ENCODE measurements at regions not wholly inside any gene's neighbourhood (a gene's known extent, or its start where the extent isn't known, plus 50 kb on each side); places are given as distances from the start of the nearest gene placed in this dataset.

DNA sequence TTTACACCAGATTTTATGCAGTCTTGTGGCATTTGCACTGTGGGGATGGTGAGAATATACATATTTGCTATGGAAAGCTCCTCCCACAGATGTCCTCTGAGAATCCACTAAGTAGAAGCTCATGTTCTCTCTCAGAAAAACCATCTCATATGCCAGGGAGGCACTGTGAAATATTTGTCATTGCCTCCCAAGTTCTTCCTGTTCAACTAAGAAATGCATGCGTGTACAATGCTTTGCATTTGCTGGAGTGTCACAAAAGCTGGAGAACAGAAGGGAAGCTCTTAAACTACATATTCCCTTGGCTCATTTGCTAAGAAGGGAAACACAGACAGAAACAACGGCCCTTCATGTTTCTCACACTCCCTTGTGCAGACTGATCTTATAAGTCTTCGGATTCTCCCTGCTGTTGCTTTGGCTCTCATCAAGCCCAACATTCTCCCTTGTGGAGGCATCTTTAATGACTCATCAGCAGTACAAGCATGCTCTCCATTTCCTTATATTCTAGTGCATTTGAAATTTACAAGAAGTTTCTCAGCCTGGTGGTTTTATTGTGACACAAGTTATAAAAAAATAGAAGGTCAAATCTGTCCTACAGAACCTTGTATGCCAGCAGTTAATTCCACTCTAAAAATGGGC is 220.6 kb downstream of the TRIM36 start:
- Histone ChIP-seq H3K9ac (ENCODE audit: low read length) (no peak overlapping the region), H3K4me1 (ENCODE audit: low read length) (peaks cover 21% of the 10 kb centered on the region), H3K4me3 (ENCODE audit: low read length) (no peak overlapping the region), H3K4me2 (ENCODE audit: low read depth, low read length, poor library complexity, severe bottlenecking) (no peak overlapping the region), H3K9me2 (replicated peaks; ENCODE audit: insufficient read depth, low read length) (no peaks in the 10 kb centered on the region), H3K27me3 (ENCODE audit: low read length) (no peaks in the 10 kb centered on the region), H2AFZ (ENCODE audit: low read length) (no peak overlapping the region), H3K36me3 (ENCODE audit: insufficient read depth, low read length) (no peaks in the 10 kb centered on the region), H4K20me1 (ENCODE audit: insufficient read depth, low read depth, low read length) (no peaks in the 10 kb centered on the region), H3K9me3 (ENCODE audit: low read length) (no peaks in the 10 kb centered on the region), H3K27ac (ENCODE audit: low read length) (no peak overlapping the region), H3K79me2 (ENCODE audit: low read length) (no peaks in the 10 kb centered on the region)
- no peak for DNase-seq

DNA sequence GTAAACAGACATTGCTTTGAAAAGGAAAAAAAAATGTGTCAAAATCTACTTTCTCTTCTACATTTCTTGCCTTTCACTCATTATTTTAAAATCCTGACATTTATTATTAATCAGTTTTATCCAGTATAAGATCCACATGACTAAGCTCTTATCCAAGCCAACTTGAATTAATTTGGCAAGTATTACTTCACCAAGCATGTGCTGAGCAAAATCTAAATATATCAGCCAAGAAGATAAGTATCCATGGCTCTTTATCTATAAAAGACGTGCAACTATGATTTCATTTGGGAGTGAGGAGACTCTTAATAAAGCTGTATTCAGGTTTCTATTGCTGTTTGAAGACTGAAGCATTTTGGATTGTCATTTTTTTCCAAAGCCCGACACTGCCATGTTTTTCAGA is 221.3 kb downstream of the TRIM36 start:
- no peaks in the 10 kb centered on the region for H3K9me2 ChIP-seq (replicated peaks; ENCODE audit: insufficient read depth, low read length)
- DNase-seq = no peak
- peaks cover 14% of the 10 kb centered on the region for H3K4me1 ChIP-seq (ENCODE audit: low read length)
- no peak overlapping the region for H3K4me2 ChIP-seq (ENCODE audit: low read depth, low read length, poor library complexity, severe bottlenecking)
- H3K27ac ChIP-seq (ENCODE audit: low read length) = no peak overlapping the region
- no peaks in the 10 kb centered on the region for H3K36me3 ChIP-seq (ENCODE audit: insufficient read depth, low read length)
- H3K79me2 ChIP-seq (ENCODE audit: low read length) = no peaks in the 10 kb centered on the region
- H3K9me3 ChIP-seq (ENCODE audit: low read length) = no peaks in the 10 kb centered on the region
- no peak overlapping the region for H3K9ac ChIP-seq (ENCODE audit: low read length)
- no peaks in the 10 kb centered on the region for H3K27me3 ChIP-seq (ENCODE audit: low read length)
- H2AFZ ChIP-seq (ENCODE audit: low read length) = no peak overlapping the region
- no peaks in the 10 kb centered on the region for H4K20me1 ChIP-seq (ENCODE audit: insufficient read depth, low read depth, low read length)
- no peak overlapping the region for H3K4me3 ChIP-seq (ENCODE audit: low read length)

DNA sequence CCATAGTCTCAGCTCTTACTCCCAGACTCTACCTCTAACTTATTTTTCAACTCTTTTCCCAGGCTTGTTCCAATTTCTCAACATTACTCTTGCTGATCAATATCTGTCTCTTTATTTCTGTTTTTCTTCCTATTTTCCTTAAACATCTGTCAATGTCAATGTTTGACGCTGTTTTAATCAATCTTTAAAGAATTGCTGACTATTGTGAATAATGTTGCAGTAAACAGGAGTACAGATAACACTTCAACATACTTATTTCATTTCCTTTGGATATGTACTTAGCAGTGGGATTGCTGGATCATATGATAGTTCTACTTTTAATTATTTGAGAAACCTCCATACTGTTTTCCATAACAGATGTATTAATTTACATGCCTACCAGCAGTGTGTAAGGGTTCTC is 229.0 kb downstream of the TRIM36 start:
- H4K20me1 ChIP-seq (ENCODE audit: insufficient read depth, low read depth, low read length) = no peaks in the 10 kb centered on the region
- no peak overlapping the region for H3K27ac ChIP-seq (ENCODE audit: low read length)
- no peak overlapping the region for H3K4me3 ChIP-seq (ENCODE audit: low read length)
- H3K9ac ChIP-seq (ENCODE audit: low read length) = no peak overlapping the region
- no peaks in the 10 kb centered on the region for H3K79me2 ChIP-seq (ENCODE audit: low read length)
- H2AFZ ChIP-seq (ENCODE audit: low read length) = no peak overlapping the region
- no peaks in the 10 kb centered on the region for H3K9me2 ChIP-seq (replicated peaks; ENCODE audit: insufficient read depth, low read length)
- no peak for DNase-seq
- H3K4me2 ChIP-seq (ENCODE audit: low read depth, low read length, poor library complexity, severe bottlenecking) = no peak overlapping the region
- H3K27me3 ChIP-seq (ENCODE audit: low read length) = no peaks in the 10 kb centered on the region
- H3K9me3 ChIP-seq (ENCODE audit: low read length) = peaks cover 18% of the 10 kb centered on the region
- H3K4me1 ChIP-seq (ENCODE audit: low read length) = no peaks in the 10 kb centered on the region
- H3K36me3 ChIP-seq (ENCODE audit: insufficient read depth, low read length) = no peaks in the 10 kb centered on the region; the same call in 1 of the 2 replicates

DNA sequence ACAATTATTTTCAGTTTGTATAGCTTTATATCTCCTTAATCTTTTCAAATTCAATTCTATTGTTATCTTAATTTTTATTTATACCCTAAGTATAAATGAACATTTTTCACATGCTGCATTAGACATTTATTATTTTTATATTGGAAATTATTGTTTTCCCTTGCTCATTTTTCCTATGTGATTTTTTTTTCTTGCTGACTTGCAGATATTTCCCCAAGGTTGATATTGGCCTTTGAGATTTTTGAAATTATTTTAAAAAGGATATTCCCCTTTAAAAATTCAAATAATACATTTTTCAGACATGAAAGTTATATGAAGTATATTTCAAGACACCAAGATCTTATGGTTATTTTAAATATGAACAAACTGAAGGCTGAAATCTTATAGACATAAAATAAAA is 234.2 kb downstream of the TRIM36 start:
- no peaks in the 10 kb centered on the region for H3K9me2 ChIP-seq (replicated peaks; ENCODE audit: insufficient read depth, low read length)
- no peaks in the 10 kb centered on the region for H3K79me2 ChIP-seq (ENCODE audit: low read length)
- no peaks in the 10 kb centered on the region; the same call in 1 of the 2 replicates for H3K36me3 ChIP-seq (ENCODE audit: insufficient read depth, low read length)
- no peak overlapping the region for H3K27ac ChIP-seq (ENCODE audit: low read length)
- H3K4me1 ChIP-seq (ENCODE audit: low read length) = no peaks in the 10 kb centered on the region
- H3K4me3 ChIP-seq (ENCODE audit: low read length) = no peak overlapping the region
- no peak for DNase-seq
- no peaks in the 10 kb centered on the region for H3K27me3 ChIP-seq (ENCODE audit: low read length)
- no peak overlapping the region for H3K9ac ChIP-seq (ENCODE audit: low read length)
- H2AFZ ChIP-seq (ENCODE audit: low read length) = no peak overlapping the region
- H4K20me1 ChIP-seq (ENCODE audit: insufficient read depth, low read depth, low read length) = no peaks in the 10 kb centered on the region
- no peak overlapping the region for H3K4me2 ChIP-seq (ENCODE audit: low read depth, low read length, poor library complexity, severe bottlenecking)
- peaks cover 18% of the 10 kb centered on the region for H3K9me3 ChIP-seq (ENCODE audit: low read length)

DNA sequence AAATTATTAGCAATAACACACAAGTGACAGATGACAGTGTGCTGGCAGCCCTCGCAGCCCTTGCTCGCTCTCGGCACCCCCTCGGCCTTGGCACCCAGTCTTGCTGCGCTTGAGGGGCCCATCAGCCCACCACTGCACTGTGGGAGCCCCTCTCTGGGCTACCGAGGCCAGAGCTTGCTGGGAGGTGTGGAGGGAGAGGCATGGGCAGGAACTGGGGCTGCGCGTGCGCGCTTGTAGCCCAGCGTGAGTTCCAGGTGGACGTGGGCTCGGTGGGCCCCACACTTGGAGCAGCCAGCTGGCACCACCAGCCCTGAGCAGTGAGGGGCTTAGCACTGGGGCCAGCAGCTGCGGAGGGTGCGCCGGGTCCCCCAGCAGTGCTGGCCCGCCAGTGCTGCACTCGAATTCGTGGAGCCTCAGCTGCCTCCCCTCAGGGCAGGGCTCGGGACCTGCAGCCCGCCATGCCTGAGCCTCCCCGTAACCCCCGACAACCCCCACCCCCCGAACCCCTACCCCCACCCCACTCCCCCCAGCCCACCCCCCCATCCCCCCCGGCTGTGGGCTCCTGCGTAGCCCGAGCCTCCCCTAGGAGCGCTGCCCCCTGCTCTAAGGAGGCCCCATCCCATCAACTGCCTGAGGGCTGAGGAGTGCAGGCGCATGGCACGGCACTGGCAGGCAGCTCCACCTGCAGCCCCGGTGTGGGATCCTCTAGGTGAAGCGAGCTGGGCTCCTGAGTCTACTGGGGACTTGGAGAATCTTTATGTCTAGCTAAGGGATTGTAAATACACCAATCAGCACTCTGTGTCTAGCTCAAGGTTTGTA is 240.9 kb downstream of the TRIM36 start:
- no peaks in the 10 kb centered on the region for H3K27me3 ChIP-seq (ENCODE audit: low read length)
- 0 out of 2 replicates have a peak, but pooled peaks cover 3% of the 10 kb centered on the region for H3K9me2 ChIP-seq (replicated peaks; ENCODE audit: insufficient read depth, low read length)
- no peak overlapping the region for H3K27ac ChIP-seq (ENCODE audit: low read length)
- H2AFZ ChIP-seq (ENCODE audit: low read length) = no peak overlapping the region
- DNase-seq = no peak
- no peaks in the 10 kb centered on the region for H3K4me1 ChIP-seq (ENCODE audit: low read length)
- no peaks in the 10 kb centered on the region for H3K79me2 ChIP-seq (ENCODE audit: low read length)
- H3K4me3 ChIP-seq (ENCODE audit: low read length) = no peak overlapping the region
- no peaks in the 10 kb centered on the region for H4K20me1 ChIP-seq (ENCODE audit: insufficient read depth, low read depth, low read length)
- no peak overlapping the region for H3K4me2 ChIP-seq (ENCODE audit: low read depth, low read length, poor library complexity, severe bottlenecking)
- no peaks in the 10 kb centered on the region for H3K9me3 ChIP-seq (ENCODE audit: low read length)
- H3K36me3 ChIP-seq (ENCODE audit: insufficient read depth, low read length) = no peaks in the 10 kb centered on the region
- no peak overlapping the region for H3K9ac ChIP-seq (ENCODE audit: low read length)

DNA sequence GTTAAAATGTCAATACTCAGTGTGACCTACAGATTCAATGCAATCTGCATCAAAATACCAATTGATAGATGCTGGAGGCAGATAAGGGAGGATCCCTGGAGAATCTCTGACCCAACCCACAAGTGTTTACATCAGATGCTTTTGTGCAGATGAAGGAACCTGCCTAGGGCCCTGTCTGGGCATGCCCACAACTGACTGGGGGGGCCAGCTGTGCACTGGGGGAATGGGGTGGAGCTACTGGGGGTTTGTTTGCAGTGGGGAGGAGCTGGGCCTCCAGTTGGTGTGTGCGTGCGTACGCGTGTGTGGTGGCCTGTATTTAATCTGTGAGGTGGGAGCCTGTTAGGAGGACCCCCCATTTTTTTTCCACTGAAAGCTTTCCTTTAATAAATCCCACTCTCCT is 244.9 kb downstream of the TRIM36 start:
- H3K9ac ChIP-seq (ENCODE audit: low read length) = no peak overlapping the region
- DNase-seq = no peak
- H3K9me3 ChIP-seq (ENCODE audit: low read length) = no peaks in the 10 kb centered on the region
- H3K27me3 ChIP-seq (ENCODE audit: low read length) = no peaks in the 10 kb centered on the region
- H3K36me3 ChIP-seq (ENCODE audit: insufficient read depth, low read length) = no peaks in the 10 kb centered on the region
- H3K79me2 ChIP-seq (ENCODE audit: low read length) = no peaks in the 10 kb centered on the region
- H3K4me2 ChIP-seq (ENCODE audit: low read depth, low read length, poor library complexity, severe bottlenecking) = no peak overlapping the region
- H3K4me3 ChIP-seq (ENCODE audit: low read length) = no peak overlapping the region
- H3K9me2 ChIP-seq (replicated peaks; ENCODE audit: insufficient read depth, low read length) = 0 out of 2 replicates have a peak, but pooled peaks cover 3% of the 10 kb centered on the region
- no peak overlapping the region for H3K27ac ChIP-seq (ENCODE audit: low read length)
- no peak overlapping the region for H2AFZ ChIP-seq (ENCODE audit: low read length)
- H3K4me1 ChIP-seq (ENCODE audit: low read length) = no peaks in the 10 kb centered on the region
- H4K20me1 ChIP-seq (ENCODE audit: insufficient read depth, low read depth, low read length) = no peaks in the 10 kb centered on the region

DNA sequence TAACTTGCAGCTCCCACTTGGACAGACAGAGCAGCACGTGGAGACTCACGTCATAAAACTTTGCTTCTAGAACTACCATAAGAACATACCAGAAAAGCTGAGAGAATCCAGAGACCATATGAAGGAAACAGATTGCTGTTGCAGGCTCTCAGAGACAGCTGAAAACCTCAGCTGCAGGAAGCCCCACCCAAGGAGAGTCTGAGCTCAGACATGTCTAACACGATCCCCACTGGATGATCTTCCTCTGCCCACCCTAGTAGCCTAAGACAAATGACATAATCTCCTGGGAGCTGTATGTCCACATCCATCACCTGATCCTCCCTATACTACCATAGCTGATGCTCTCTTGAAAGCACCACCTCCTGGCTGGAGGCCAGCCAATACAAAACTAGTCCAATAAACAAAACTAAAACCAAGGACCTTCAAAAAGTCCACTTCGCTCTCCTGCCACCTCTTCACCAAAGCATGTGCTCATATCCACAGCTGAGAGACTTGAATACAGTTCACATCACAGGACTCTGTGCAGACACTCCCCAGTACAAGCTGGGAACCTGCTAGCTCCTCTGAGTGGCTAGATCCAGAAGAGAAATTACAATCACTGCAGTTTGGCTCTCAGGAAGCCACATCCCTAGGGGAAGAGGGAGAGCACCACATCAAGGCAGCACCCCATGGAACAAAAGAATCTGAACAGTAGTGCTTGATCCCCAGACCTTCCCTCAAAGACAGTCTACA is 257.4 kb downstream of the TRIM36 start:
- DNase-seq = peak; percentile 10
- H3K9me3 ChIP-seq (ENCODE audit: low read length) = no peaks in the 10 kb centered on the region

DNA sequence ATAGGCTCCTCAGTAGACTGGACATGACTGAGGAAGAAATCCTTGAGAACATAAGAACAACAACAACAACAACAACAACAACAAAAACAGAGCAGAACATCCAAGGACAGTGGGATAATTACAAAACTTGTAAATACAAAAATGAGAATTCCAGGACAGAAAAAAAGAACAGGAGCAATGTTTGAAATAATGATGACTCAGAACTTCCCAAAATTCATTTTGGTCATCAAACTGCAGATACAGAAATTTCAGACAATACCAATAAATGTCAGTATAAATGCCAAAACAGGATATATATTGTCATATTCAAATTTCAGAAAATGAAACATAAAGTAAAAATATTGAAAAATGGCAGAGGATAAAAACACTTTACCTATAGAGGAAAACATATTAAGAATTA is 259.0 kb downstream of the TRIM36 start:
- H3K27me3 ChIP-seq (ENCODE audit: low read length) = no peaks in the 10 kb centered on the region
- no peak overlapping the region for H3K27ac ChIP-seq (ENCODE audit: low read length)
- H3K4me1 ChIP-seq (ENCODE audit: low read length) = no peaks in the 10 kb centered on the region
- no peaks in the 10 kb centered on the region for H3K79me2 ChIP-seq (ENCODE audit: low read length)
- H2AFZ ChIP-seq (ENCODE audit: low read length) = no peak overlapping the region
- H3K36me3 ChIP-seq (ENCODE audit: insufficient read depth, low read length) = no peaks in the 10 kb centered on the region
- H3K9ac ChIP-seq (ENCODE audit: low read length) = no peak overlapping the region
- H3K9me2 ChIP-seq (replicated peaks; ENCODE audit: insufficient read depth, low read length) = no peaks in the 10 kb centered on the region
- H3K9me3 ChIP-seq (ENCODE audit: low read length) = no peaks in the 10 kb centered on the region
- no peak for DNase-seq
- H3K4me3 ChIP-seq (ENCODE audit: low read length) = no peak overlapping the region
- no peak overlapping the region for H3K4me2 ChIP-seq (ENCODE audit: low read depth, low read length, poor library complexity, severe bottlenecking)
- no peaks in the 10 kb centered on the region for H4K20me1 ChIP-seq (ENCODE audit: insufficient read depth, low read depth, low read length)

More for the DNA sequence above, 257.4 kb downstream of the TRIM36 start:
- no peak overlapping the region for H3K4me2 ChIP-seq (ENCODE audit: low read depth, low read length, poor library complexity, severe bottlenecking)
- H4K20me1 ChIP-seq (ENCODE audit: insufficient read depth, low read depth, low read length) = no peaks in the 10 kb centered on the region
- H3K79me2 ChIP-seq (ENCODE audit: low read length) = no peaks in the 10 kb centered on the region
- H3K9me2 ChIP-seq (replicated peaks; ENCODE audit: insufficient read depth, low read length) = no peaks in the 10 kb centered on the region
- H2AFZ ChIP-seq (ENCODE audit: low read length) = no peak overlapping the region
- no peak overlapping the region for H3K4me3 ChIP-seq (ENCODE audit: low read length)
- no peaks in the 10 kb centered on the region for H3K36me3 ChIP-seq (ENCODE audit: insufficient read depth, low read length)
- no peaks in the 10 kb centered on the region for H3K27me3 ChIP-seq (ENCODE audit: low read length)
- no peak overlapping the region for H3K27ac ChIP-seq (ENCODE audit: low read length)
- H3K9ac ChIP-seq (ENCODE audit: low read length) = no peak overlapping the region
- no peaks in the 10 kb centered on the region for H3K4me1 ChIP-seq (ENCODE audit: low read length)
